Endodermal cell (in vitro differentiated cells): ENCODE measurements at regions not wholly inside any gene's neighbourhood (a gene's known extent, or its start where the extent isn't known, plus 50 kb on each side); places are given as distances from the start of the nearest gene placed in this dataset.

Experiments used
- DNase-seq: peaks from one replicate; pipeline ENCODE4 v3.0.0-alpha.2; 2017
- H3K27ac ChIP-seq: 2 replicates; pipeline ENCODE4 v1.5.1; 2013; ENCODE audit warnings: mild to moderate bottlenecking, low read depth, low read length, moderate library complexity
- H3K27me3 ChIP-seq: 2 replicates; pipeline ENCODE4 v1.6.1; 2013; ENCODE audit warnings: mild to moderate bottlenecking, low read length, moderate library complexity; ENCODE audit not compliant: insufficient read depth, control insufficient read depth, poor library complexity, severe bottlenecking
- H3K36me3 ChIP-seq: 2 replicates; pipeline ENCODE4 v1.7.0; 2013; ENCODE audit warnings: mild to moderate bottlenecking, low read length, moderate library complexity; ENCODE audit not compliant: control insufficient read depth, insufficient read depth
- H3K4me1 ChIP-seq: one replicate; pipeline ENCODE4 v1.7.0; 2013; ENCODE audit warnings: low read length; ENCODE audit not compliant: control insufficient read depth, insufficient read depth
- H3K4me3 ChIP-seq: 2 replicates; pipeline ENCODE4 v1.5.1; 2013; ENCODE audit warnings: mild to moderate bottlenecking, low read length, moderate library complexity
- H3K9ac ChIP-seq: 2 replicates; pipeline ENCODE4 v1.6.1; 2013; ENCODE audit warnings: mild to moderate bottlenecking, low read length, moderate library complexity; ENCODE audit not compliant: poor library complexity, severe bottlenecking; ENCODE audit errors: extremely low read depth
- H3K9me3 ChIP-seq: 2 replicates; pipeline ENCODE4 v1.6.1; 2013; ENCODE audit warnings: mild to moderate bottlenecking, low read length, moderate library complexity; ENCODE audit not compliant: control insufficient read depth
- H3K27ac Mint-ChIP-seq: 2 replicates; pipeline ENCODE4 v1.8.0; 2020; ENCODE audit warnings: mixed read lengths
- H3K27me3 Mint-ChIP-seq: 2 replicates; pipeline ENCODE4 v1.8.0; 2021; ENCODE audit warnings: mild to moderate bottlenecking, mixed read lengths; ENCODE audit not compliant: insufficient read depth
- H3K36me3 Mint-ChIP-seq: 2 replicates; pipeline ENCODE4 v1.8.0; 2020; ENCODE audit warnings: low read depth, mixed read lengths
- H3K4me1 Mint-ChIP-seq: 2 replicates; pipeline ENCODE4 v1.8.0; 2020; ENCODE audit warnings: mixed read lengths
- H3K4me3 Mint-ChIP-seq: 2 replicates; pipeline ENCODE4 v1.8.0; 2020; ENCODE audit warnings: mild to moderate bottlenecking, moderate library complexity, mixed read lengths
- H3K9me3 Mint-ChIP-seq: 2 replicates; pipeline ENCODE4 v1.8.0; 2020; ENCODE audit warnings: mild to moderate bottlenecking, mixed read lengths
- WGBS, 2 experiments: methylation state at CpG; one replicate each; pipeline versions ENCODE4 v1.1.5 to v1.1.7; 2013; ENCODE audit warnings: missing lambda C conversion rate in 2 of 2, mixed read lengths in 1 of 2; ENCODE audit not compliant: insufficient coverage in 1 of 2, insufficient read length in 1 of 2; 5-methylcytosine and 5-hydroxymethylcytosine counted together
- TF ChIP-seq, protein P1 (sequence below): fragments of 200-600 bp; sonication (generic); conservative IDR thresholded peaks from 2 replicates; pipeline ENCODE4 v1.5.0; 2021; ENCODE audit warnings: antibody characterized with exemption, mild to moderate bottlenecking

DNA sequence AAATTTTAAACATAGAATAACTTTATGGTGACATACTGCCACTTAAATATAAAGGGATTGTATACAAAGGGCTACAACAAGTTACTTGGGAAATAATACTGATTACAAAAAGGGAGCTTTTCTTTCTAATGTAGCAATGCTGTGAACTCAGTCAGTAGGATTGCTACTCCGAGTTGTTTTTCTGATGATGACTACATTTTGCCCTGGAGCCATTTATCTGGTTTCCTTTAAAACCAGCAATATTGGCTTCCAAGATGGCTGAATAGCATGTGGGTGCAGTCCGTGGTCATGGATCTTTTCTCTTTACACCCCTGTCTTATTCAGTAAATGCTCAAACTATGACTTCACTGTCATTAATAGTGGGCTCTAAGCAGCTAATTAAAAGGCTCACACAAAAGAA is 92.6 kb upstream of the NEK7 start:
- DNase-seq = no peak
- Mint-ChIP-seq H3K27me3 (no peaks in the 10 kb centered on the region), H3K4me3 (no peak overlapping the region), H3K4me1 (peaks cover 4% of the 10 kb centered on the region), H3K27ac (no peak overlapping the region), H3K36me3 (no peaks in the 10 kb centered on the region), H3K9me3 (no peaks in the 10 kb centered on the region)
- TF ChIP-seq, protein P1, sequence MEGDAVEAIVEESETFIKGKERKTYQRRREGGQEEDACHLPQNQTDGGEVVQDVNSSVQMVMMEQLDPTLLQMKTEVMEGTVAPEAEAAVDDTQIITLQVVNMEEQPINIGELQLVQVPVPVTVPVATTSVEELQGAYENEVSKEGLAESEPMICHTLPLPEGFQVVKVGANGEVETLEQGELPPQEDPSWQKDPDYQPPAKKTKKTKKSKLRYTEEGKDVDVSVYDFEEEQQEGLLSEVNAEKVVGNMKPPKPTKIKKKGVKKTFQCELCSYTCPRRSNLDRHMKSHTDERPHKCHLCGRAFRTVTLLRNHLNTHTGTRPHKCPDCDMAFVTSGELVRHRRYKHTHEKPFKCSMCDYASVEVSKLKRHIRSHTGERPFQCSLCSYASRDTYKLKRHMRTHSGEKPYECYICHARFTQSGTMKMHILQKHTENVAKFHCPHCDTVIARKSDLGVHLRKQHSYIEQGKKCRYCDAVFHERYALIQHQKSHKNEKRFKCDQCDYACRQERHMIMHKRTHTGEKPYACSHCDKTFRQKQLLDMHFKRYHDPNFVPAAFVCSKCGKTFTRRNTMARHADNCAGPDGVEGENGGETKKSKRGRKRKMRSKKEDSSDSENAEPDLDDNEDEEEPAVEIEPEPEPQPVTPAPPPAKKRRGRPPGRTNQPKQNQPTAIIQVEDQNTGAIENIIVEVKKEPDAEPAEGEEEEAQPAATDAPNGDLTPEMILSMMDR = no peak
- no peaks in the 10 kb centered on the region for H3K36me3 ChIP-seq
- H3K9ac ChIP-seq = no peak overlapping the region
- peaks cover 2% of the 10 kb centered on the region for H3K4me1 ChIP-seq
- no peaks in the 10 kb centered on the region for H3K9me3 ChIP-seq
- no peak overlapping the region for H3K27ac ChIP-seq
- WGBS, 2 experiments = 94% methylated on average over 2 of the region's 2 CpGs
- no peaks in the 10 kb centered on the region for H3K27me3 ChIP-seq
- H3K4me3 ChIP-seq = no peak overlapping the region

DNA sequence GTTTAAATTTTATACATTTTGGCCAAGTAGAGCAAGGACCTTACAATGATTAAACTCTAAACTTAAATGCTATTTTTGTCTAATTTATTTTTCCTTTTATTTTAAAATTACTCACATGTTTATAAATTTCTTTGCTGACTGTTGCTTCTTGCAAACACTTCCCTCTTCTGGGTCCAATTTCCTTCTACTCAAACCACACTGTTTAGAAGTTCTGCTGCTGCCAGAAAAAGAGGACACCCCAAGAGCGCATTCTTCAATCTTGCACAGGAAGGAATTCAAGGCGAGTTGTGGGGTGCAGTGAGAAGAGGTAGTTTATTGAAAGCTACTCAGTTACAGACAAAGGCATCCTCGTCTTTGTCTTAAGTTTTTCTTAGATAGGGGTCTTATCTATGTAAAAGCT is 88.5 kb upstream of the NEK7 start:
- 84 to 100% methylated on average over 2 to 3 of the region's 3 CpGs for whole genome bisulfite sequencing, 2 experiments
- Histone ChIP-seq H3K9ac (no peak overlapping the region), H3K4me1 (peaks cover 2% of the 10 kb centered on the region), H3K27ac (no peak overlapping the region), H3K36me3 (no peaks in the 10 kb centered on the region), H3K27me3 (no peaks in the 10 kb centered on the region), H3K4me3 (no peak overlapping the region), H3K9me3 (no peaks in the 10 kb centered on the region)
- Mint-ChIP-seq H3K9me3 (no peaks in the 10 kb centered on the region), H3K27me3 (no peaks in the 10 kb centered on the region), H3K27ac (no peak overlapping the region), H3K4me1 (peaks cover 4% of the 10 kb centered on the region), H3K36me3 (no peaks in the 10 kb centered on the region), H3K4me3 (no peak overlapping the region)
- no peak for DNase-seq
- TF ChIP-seq, protein P1 = no peak

DNA sequence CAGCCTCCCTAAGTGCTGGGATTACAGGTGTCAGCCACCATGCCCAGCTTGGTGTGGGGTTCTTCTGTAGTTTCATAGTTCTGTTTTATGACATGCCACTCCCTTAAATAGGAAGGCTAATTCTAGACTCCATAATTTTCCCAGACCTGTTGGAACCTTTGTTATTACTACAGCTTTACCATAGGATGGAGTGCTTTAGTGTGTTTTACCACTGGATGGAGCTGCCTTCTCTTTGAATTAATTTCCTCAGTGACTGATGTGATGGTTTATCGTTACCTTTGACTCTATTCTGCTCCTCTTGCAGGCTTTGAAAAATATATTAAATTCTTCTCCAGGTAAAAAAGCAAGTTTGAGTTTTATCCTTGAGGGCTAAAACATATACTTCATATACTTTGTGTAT is 84.6 kb upstream of the NEK7 start:
- H3K9me3 ChIP-seq = no peaks in the 10 kb centered on the region
- peaks cover 2% of the 10 kb centered on the region for H3K4me1 ChIP-seq
- DNase-seq = no peak
- no peak overlapping the region for H3K4me3 Mint-ChIP-seq
- no peak overlapping the region for H3K9ac ChIP-seq
- no peaks in the 10 kb centered on the region for H3K36me3 ChIP-seq
- no peak overlapping the region for H3K27ac Mint-ChIP-seq
- TF ChIP-seq, protein P1 = peak; percentile 62
- H3K27ac ChIP-seq = no peak overlapping the region
- H3K27me3 ChIP-seq = no peaks in the 10 kb centered on the region
- H3K36me3 Mint-ChIP-seq = no peaks in the 10 kb centered on the region
- H3K4me1 Mint-ChIP-seq = peaks cover 4% of the 10 kb centered on the region
- no peak overlapping the region for H3K4me3 ChIP-seq
- 90% methylated on average over 1 of the region's 1 CpG; no CpG with 5 or more reads in 1 of the 2 experiments for WGBS, 2 experiments
- no peaks in the 10 kb centered on the region for H3K9me3 Mint-ChIP-seq
- H3K27me3 Mint-ChIP-seq = no peaks in the 10 kb centered on the region
